ENCODE measurements at regions not wholly inside any gene's neighbourhood (a gene's known extent, or its start where the extent isn't known, plus 50 kb on each side); places are given as distances from the start of the nearest gene placed in this dataset.

GRCh38 chr1:218982482-218982881, 191.2 kb upstream of the LYPLAL1 start:
- Histone ChIP-seq H2AFZ (ENCODE audit: insufficient read depth, low read depth, low read length, poor library complexity, severe bottlenecking) (no peak overlapping the region), H3K9ac (ENCODE audit: insufficient read depth, low read length, poor library complexity, severe bottlenecking) (no peak overlapping the region), H3K79me2 (ENCODE audit: insufficient read depth, low read length) (no peaks in the 10 kb centered on the region), H3K36me3 (replicated peaks in 1 of 2; ENCODE audit: control insufficient read depth in 1 of 2, insufficient read depth in 2 of 2, low read length in 2 of 2) (no peaks in the 10 kb centered on the region), H3K27me3 (ENCODE audit: control insufficient read depth in 2 of 2, insufficient read depth in 2 of 2, low read length in 2 of 2) (no peaks in the 10 kb centered on the region), H4K20me1 (ENCODE audit: insufficient read depth, low read length) (no peaks in the 10 kb centered on the region), H3K4me1 (ENCODE audit: control insufficient read depth in 1 of 2, insufficient read depth in 2 of 2, low read length in 2 of 2) (no peaks in the 10 kb centered on the region), H3K9me3 (replicated peaks in 1 of 2; ENCODE audit: control insufficient read depth in 1 of 2, insufficient read depth in 1 of 2, low read length in 2 of 2) (no peaks in the 10 kb centered on the region), H3K4me3 (replicated peaks in 1 of 3; ENCODE audit: low read depth in 2 of 3, low read length in 3 of 3) (no peak overlapping the region), H3K27ac (ENCODE audit: low read depth in 1 of 2, low read length in 2 of 2) (no peak overlapping the region), H3K4me2 (replicated peaks; ENCODE audit: extremely low read depth, low read length, poor library complexity, severe bottlenecking) (no peak overlapping the region)
- no peak for DNase-seq
- peak overlapping the region in 1 of 7 donors; percentile 4 for H3K27ac Mint-ChIP-seq
- TF ChIP-seq CTCF (IDR thresholded peaks at IDR 0.05), result no peak
- H3K9me3 Mint-ChIP-seq, result peaks cover 0 to 2% (median 0%) of the 10 kb centered on the region in 7 donors
- WGBS (ENCODE audit: insufficient coverage), result 100% methylated on average over 1 of the region's 6 CpGs
- intact Hi-C loops (cut with micrococcal nuclease), result no loop called here
- H3K4me1 Mint-ChIP-seq, result no peaks in the 10 kb centered on the region
- H3K27me3 Mint-ChIP-seq (ENCODE audit: low read depth in 3 of 3), result peaks cover 2 to 3% (median 2%) of the 10 kb centered on the region in 3 donors
- no peaks in the 10 kb centered on the region for H3K36me3 Mint-ChIP-seq
- no peak overlapping the region for H3K4me3 Mint-ChIP-seq

- Histone ChIP-seq H3K4me1 (ENCODE audit: control insufficient read depth in 1 of 2, insufficient read depth in 2 of 2, low read length in 2 of 2) (no peaks in the 10 kb centered on the region), H4K20me1 (ENCODE audit: insufficient read depth, low read length) (no peaks in the 10 kb centered on the region), H3K9me3 (replicated peaks in 1 of 2; ENCODE audit: control insufficient read depth in 1 of 2, insufficient read depth in 1 of 2, low read length in 2 of 2) (no peaks in the 10 kb centered on the region), H3K79me2 (ENCODE audit: insufficient read depth, low read length) (no peaks in the 10 kb centered on the region), H3K27me3 (ENCODE audit: control insufficient read depth in 2 of 2, insufficient read depth in 2 of 2, low read length in 2 of 2) (no peaks in the 10 kb centered on the region), H3K4me3 (replicated peaks in 1 of 3; ENCODE audit: low read depth in 2 of 3, low read length in 3 of 3) (no peak overlapping the region), H3K9ac (ENCODE audit: insufficient read depth, low read length, poor library complexity, severe bottlenecking) (no peak overlapping the region), H3K4me2 (replicated peaks; ENCODE audit: extremely low read depth, low read length, poor library complexity, severe bottlenecking) (no peak overlapping the region), H2AFZ (ENCODE audit: insufficient read depth, low read depth, low read length, poor library complexity, severe bottlenecking) (no peak overlapping the region), H3K36me3 (replicated peaks in 1 of 2; ENCODE audit: control insufficient read depth in 1 of 2, insufficient read depth in 2 of 2, low read length in 2 of 2) (no peaks in the 10 kb centered on the region), H3K27ac (ENCODE audit: low read depth in 1 of 2, low read length in 2 of 2) (no peak overlapping the region)
- Mint-ChIP-seq H3K4me3 (no peak overlapping the region), H3K36me3 (no peaks in the 10 kb centered on the region), H3K4me1 (no peaks in the 10 kb centered on the region), H3K27ac (no peak overlapping the region), H3K9me3 (peaks cover 0 to 2% (median 0%) of the 10 kb centered on the region in 7 donors), H3K27me3 (ENCODE audit: low read depth in 3 of 3) (peaks cover 2 to 3% (median 2%) of the 10 kb centered on the region in 3 donors)
- intact Hi-C loops (cut with micrococcal nuclease), result no loop called here
- TF ChIP-seq CTCF (IDR thresholded peaks at IDR 0.05), result no peak
- 89% methylated on average over 9 of the region's 9 CpGs for WGBS (ENCODE audit: insufficient coverage)
- no peak for DNase-seq
Measured at GRCh38 chr1:218983433-218983832, 190.2 kb upstream of the LYPLAL1 start.
